Adrenal gland (tissue), 9 donors: ENCODE measurements at regions not wholly inside any gene's neighbourhood (a gene's known extent, or its start where the extent isn't known, plus 50 kb on each side); places are given as distances from the start of the nearest gene placed in this dataset.
A peak's percentile ranks its signal among the peaks of the same experiment; 100 is the strongest.

Experiments
- DNase-seq, 7 donors: peaks; one replicate each; pipeline ENCODE4 v3.0.0-alpha.2; 2019 to 2020
- H3K27ac ChIP-seq, 5 donors: fragments of 200-600 bp; sonication (generic) in 4 of 5; 1 replicate in 3 of 5; 2 replicates in 2 of 5; pipeline versions ENCODE4 v1.5.1 to v1.8.0; 2016 to 2020; ENCODE audit warnings: mild to moderate bottlenecking in 1 of 5
- H3K27me3 ChIP-seq: fragments of 200-600 bp; 2 replicates; pipeline ENCODE4 v1.8.0; 2021
- H3K36me3 ChIP-seq, 2 donors: fragments of 200-600 bp; replicated peaks in 1 of 2; 1 replicate in 1 of 2; 2 replicates in 1 of 2; pipeline versions ENCODE4 v1.5.1 to v1.8.0; 2018 to 2022
- H3K4me1 ChIP-seq, 2 donors: fragments of 200-600 bp; replicated peaks in 1 of 2; 1 replicate in 1 of 2; 2 replicates in 1 of 2; pipeline versions ENCODE4 v1.5.1 to v1.8.0; 2018 to 2021
- H3K4me3 ChIP-seq, 4 donors: fragments of 200-600 bp; sonication (generic) in 3 of 4; one replicate each; pipeline ENCODE4 v1.5.1; 2016 to 2018
- H3K9me3 ChIP-seq, 3 donors: fragments of 200-600 bp; sonication (generic) in 1 of 3; replicated peaks in 1 of 3; 1 replicate in 2 of 3; 2 replicates in 1 of 3; pipeline versions ENCODE4 v1.5.1 to v1.8.0; 2016 to 2021
- CTCF ChIP-seq, 6 experiments: fragments of 450-650 bp in 4 of 6; fragments of 200-600 bp in 2 of 6; sonication (generic) in 1 of 6; IDR thresholded peaks; 1 replicate in 5 of 6; 2 replicates in 1 of 6; pipeline versions ENCODE4 v1.5.1 to v1.8.0; 2016 to 2021; ENCODE audit warnings: antibody characterized with exemption in 6 of 6, mild to moderate bottlenecking in 2 of 6, moderate library complexity in 1 of 6
- POLR2A ChIP-seq, 2 donors: fragments of 450-650 bp; IDR thresholded peaks; one replicate each; pipeline ENCODE4 v1.6.1; 2017; ENCODE audit warnings: antibody characterized with exemption in 2 of 2, mild to moderate bottlenecking in 2 of 2, moderate library complexity in 1 of 2
- WGBS, 4 donors: extraction: QIAGEN DNeasy Blood & Tissue Kit in 2 of 4; methylation state at CpG; one replicate each; pipeline versions ENCODE4 v1.1.5 to v1.1.7; 2013 to 2017; 5-methylcytosine and 5-hydroxymethylcytosine counted together
- intact Hi-C, 2 donors: fragments of 100-400 bp; cut with DNase I; formaldehyde crosslinking; loops; one replicate each; pipeline versions ENCODE4 v1.14.1 to v1.15.0; 2022 to 2023
- donor health status: healthy with polysubstance abuse.
- donor health status: Bipolar disorder and iron deficiency.
- donor health status: DM: yes; HTN: yes; CAD: no.
- donor health status: DM: no; HTN: no; CAD: no.
- donor health status: DM: no; HTN: no; CAD: no.

GRCh38 chr15:92810418-92811138 lies 89.5 kb upstream of the CHD2 start:
- H3K4me3 ChIP-seq, result peak overlapping the region in 1 of 4 donors; percentile 66
- H3K4me1 ChIP-seq, result peaks cover 7 to 32% of the 10 kb centered on the region in 2 donors
- no peak for TF ChIP-seq CTCF (IDR thresholded peaks at IDR 0.05)
- peak; percentile 26 to 74 for TF ChIP-seq POLR2A (IDR thresholded peaks at IDR 0.05)
- 11 to 15% (median 12%) methylated on average over 10 of the region's 10 CpGs for WGBS, 4 donors
- intact Hi-C loops, result loop anchor here in 1 of 2 donors (5.0 kb wide), 1 partner anchor 72 kb away; no protein-coding TSS in a partner anchor
- no peaks in the 10 kb centered on the region for H3K36me3 ChIP-seq
- DNase-seq, result peak; percentile 54 to 91 (median 72)
- H3K27ac ChIP-seq, result peak overlapping the region; percentile 87 to 99 (median 93)
- H3K27me3 ChIP-seq, result no peaks in the 10 kb centered on the region
- H3K9me3 ChIP-seq, result no peaks in the 10 kb centered on the region

- peak overlapping the region in 4 of 5 donors; percentile 87 to 99 (median 92) for H3K27ac ChIP-seq
- H3K27me3 ChIP-seq, result no peaks in the 10 kb centered on the region
- intact Hi-C loops, result loop anchor here in 1 of 2 donors (5.0 kb wide), 1 partner anchor 71 kb away; no protein-coding TSS in a partner anchor
These were observed 88.8 kb upstream of the CHD2 start for GRCh38 chr15:92811148-92811913.

GRCh38 chr15:92812271-92812670 lies 87.9 kb upstream of the CHD2 start:
- peak in 2 of 7 donors; percentile 6 to 53 for DNase-seq
- Histone ChIP-seq H3K27ac (no peak overlapping the region), H3K4me1 (peaks cover 7 to 32% of the 10 kb centered on the region in 2 donors), H3K36me3 (no peaks in the 10 kb centered on the region), H3K27me3 (no peaks in the 10 kb centered on the region), H3K9me3 (no peaks in the 10 kb centered on the region), H3K4me3 (no peak overlapping the region)
- TF ChIP-seq POLR2A (IDR thresholded peaks at IDR 0.05) (no peak), CTCF (IDR thresholded peaks at IDR 0.05) (no peak)
- intact Hi-C loops, result loop anchor here in 1 of 2 donors (5.0 kb wide), 1 partner anchor 70 kb away; no protein-coding TSS in a partner anchor
- WGBS, 4 donors, result 81 to 89% (median 86%) methylated on average over 12 of the region's 12 CpGs

More at GRCh38 chr15:92811148-92811913, 88.8 kb upstream of the CHD2 start:
- Histone ChIP-seq H3K4me3 (peak overlapping the region in 1 of 4 donors; percentile 66), H3K4me1 (peaks cover 7 to 32% of the 10 kb centered on the region in 2 donors), H3K9me3 (no peaks in the 10 kb centered on the region), H3K36me3 (no peaks in the 10 kb centered on the region)
- 50 to 60% (median 53%) methylated on average over 6 of the region's 6 CpGs for WGBS, 4 donors
- no peak for TF ChIP-seq CTCF (IDR thresholded peaks at IDR 0.05)
- no peak for TF ChIP-seq POLR2A (IDR thresholded peaks at IDR 0.05)
- peak in 2 of 7 donors; percentile 9 to 38 for DNase-seq

GRCh38 chr15:92813485-92813884 lies 86.6 kb upstream of the CHD2 start:
- Histone ChIP-seq H3K27ac (no peak overlapping the region), H3K4me1 (peaks cover under 1 to 34% of the 10 kb centered on the region in 2 donors), H3K27me3 (no peaks in the 10 kb centered on the region), H3K36me3 (no peaks in the 10 kb centered on the region), H3K4me3 (no peak overlapping the region), H3K9me3 (no peaks in the 10 kb centered on the region)
- 82 to 87% (median 84%) methylated on average over 4 of the region's 4 CpGs for WGBS, 4 donors
- intact Hi-C loops, result loop anchor here in 1 of 2 donors (5.0 kb wide), 1 partner anchor 69 kb away; no protein-coding TSS in a partner anchor
- no peak for TF ChIP-seq POLR2A (IDR thresholded peaks at IDR 0.05)
- TF ChIP-seq CTCF (IDR thresholded peaks at IDR 0.05), result no peak
- no peak for DNase-seq
